SJSA1 (cell line): ENCODE measurements at regions not wholly inside any gene's neighbourhood (a gene's known extent, or its start where the extent isn't known, plus 50 kb on each side); places are given as distances from the start of the nearest gene placed in this dataset.
"Not testable (repeated sequence)": the region's sequence is repeated elsewhere in the genome, so short reads cannot be mapped to it uniquely, and the experiment has no call there.

Experiments
- DNase-seq, 2 experiments: peaks; one replicate each; pipeline ENCODE4 v3.0.0-alpha.2; 2015 to 2020; ENCODE audit warnings: low spot score in 2 of 2, low read depth in 1 of 2
- H3K27ac ChIP-seq: fragments of 250-450 bp; sonication (Bioruptor Pico); 2 replicates; pipeline ENCODE4 v1.5.1; 2020; ENCODE audit warnings: mild to moderate bottlenecking, moderate library complexity
- H3K27me3 ChIP-seq: fragments of 250-450 bp; sonication (Bioruptor Pico); replicated peaks from 2 replicates; pipeline ENCODE4 v1.5.1; 2020; ENCODE audit warnings: mild to moderate bottlenecking, moderate library complexity
- H3K36me3 ChIP-seq: fragments of 250-450 bp; sonication (Bioruptor Pico); 2 replicates; pipeline ENCODE4 v1.5.1; 2020; ENCODE audit warnings: mild to moderate bottlenecking
- H3K4me1 ChIP-seq: fragments of 250-450 bp; sonication (Bioruptor Pico); replicated peaks from 2 replicates; pipeline ENCODE4 v1.6.1; 2021; ENCODE audit warnings: mild to moderate bottlenecking
- H3K4me3 ChIP-seq: fragments of 250-450 bp; sonication (Bioruptor Pico); 2 replicates; pipeline ENCODE4 v1.5.1; 2020; ENCODE audit warnings: mild to moderate bottlenecking
- H3K9me3 ChIP-seq: fragments of 250-450 bp; sonication (Bioruptor Pico); replicated peaks from 2 replicates; pipeline ENCODE4 v1.5.1; 2020; ENCODE audit warnings: mild to moderate bottlenecking

- H3K27me3 ChIP-seq, H3K4me1 ChIP-seq, DNase-seq, H3K36me3 ChIP-seq, H3K9me3 ChIP-seq, H3K27ac ChIP-seq, H3K4me3 ChIP-seq: not testable (repeated sequence)
These were observed 78.9 kb upstream of the NBPF20 start for GRCh38 chr1:145504310-145504709.

GRCh38 chr1:145500251-145500650 is 74.8 kb upstream of the NBPF20 start:
- H3K4me3 ChIP-seq, H3K9me3 ChIP-seq, DNase-seq, H3K4me1 ChIP-seq, H3K27me3 ChIP-seq, H3K36me3 ChIP-seq, H3K27ac ChIP-seq: not testable (repeated sequence)

DNA sequence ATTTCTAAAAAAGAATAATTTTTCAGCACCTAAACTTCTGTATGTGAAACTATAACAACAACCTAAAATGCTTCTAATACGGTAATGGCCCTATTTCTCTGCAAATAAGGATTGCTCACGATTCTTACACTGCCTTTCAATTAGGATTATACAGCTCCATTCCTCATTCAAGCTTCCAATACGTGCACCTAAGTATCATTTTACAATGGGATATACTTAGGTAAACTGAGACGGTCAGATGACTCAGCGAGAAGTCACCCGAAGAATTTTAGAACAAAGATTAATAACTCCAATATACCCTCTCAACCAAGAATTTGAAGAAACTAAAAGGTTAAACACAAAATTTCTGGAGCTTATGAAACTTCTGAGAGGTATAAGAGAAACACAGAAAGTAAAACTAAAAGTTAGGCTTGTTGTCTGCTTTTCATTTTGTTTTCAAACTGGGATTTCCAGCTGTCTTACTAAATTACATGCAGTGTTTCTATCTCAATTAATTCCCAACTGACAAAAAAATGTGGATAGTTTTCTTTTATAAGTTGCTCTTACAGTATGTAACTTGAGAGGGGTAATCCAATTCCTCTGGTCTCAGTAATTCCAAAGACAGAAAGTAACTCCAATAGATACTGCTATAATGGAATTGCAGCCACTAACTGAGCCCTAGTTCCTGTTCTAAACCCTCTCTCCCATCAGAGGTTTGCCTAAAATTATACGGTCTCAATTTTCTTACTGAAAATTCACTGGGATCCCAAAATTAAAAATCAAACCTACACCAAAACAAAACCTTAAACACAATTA is 69.9 kb upstream of the NBPF20 start:
- H3K36me3 ChIP-seq, DNase-seq, H3K9me3 ChIP-seq, H3K27me3 ChIP-seq, H3K4me3 ChIP-seq, H3K4me1 ChIP-seq, H3K27ac ChIP-seq: not testable (repeated sequence)

DNA sequence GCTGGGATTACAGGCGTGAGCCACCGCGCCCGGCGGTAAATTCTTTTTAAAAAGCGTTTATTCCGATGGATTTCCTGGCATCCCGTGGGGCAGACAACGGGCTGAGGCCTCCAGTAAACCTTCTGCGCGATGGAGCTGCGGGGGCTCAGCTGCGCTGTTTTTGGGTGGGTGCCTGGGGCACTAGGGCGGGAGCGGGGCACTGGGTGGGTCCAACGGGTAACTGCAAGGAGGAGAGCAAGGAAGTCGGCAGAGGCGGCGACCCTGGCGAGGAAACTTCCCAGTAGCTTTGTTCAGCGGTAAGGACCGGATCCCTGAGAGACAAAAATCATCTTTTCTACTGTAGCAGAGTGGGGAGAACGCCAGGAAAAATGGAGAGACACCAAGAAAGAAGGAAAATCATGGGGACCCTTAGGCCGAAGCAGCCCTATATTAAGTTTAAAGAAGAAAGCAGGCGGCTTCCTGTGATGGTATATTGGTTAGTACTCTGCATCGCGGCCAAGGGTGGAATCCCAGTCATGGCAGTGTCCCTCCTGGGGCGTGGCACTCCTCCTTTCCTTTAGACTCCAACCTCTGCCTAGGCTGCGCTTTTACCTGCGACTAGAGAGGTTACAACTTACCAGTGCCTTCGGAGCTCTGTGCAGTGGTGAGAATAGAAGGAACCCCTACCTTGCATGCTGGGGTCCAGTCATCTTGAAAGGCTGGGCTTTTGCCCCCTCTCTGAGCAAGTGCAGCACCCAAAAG is 63.0 kb upstream of the NBPF20 start:
- not testable (repeated sequence) for H3K4me3 ChIP-seq, H3K36me3 ChIP-seq, H3K4me1 ChIP-seq, H3K27ac ChIP-seq, DNase-seq, H3K9me3 ChIP-seq, H3K27me3 ChIP-seq

GRCh38 chr1:145487156-145487555 is 61.8 kb upstream of the NBPF20 start:
- H3K4me3 ChIP-seq, H3K27me3 ChIP-seq, H3K27ac ChIP-seq, DNase-seq, H3K36me3 ChIP-seq, H3K9me3 ChIP-seq, H3K4me1 ChIP-seq: not testable (repeated sequence)

- not testable (repeated sequence) for H3K36me3 ChIP-seq, H3K27ac ChIP-seq, H3K27me3 ChIP-seq, H3K9me3 ChIP-seq, H3K4me3 ChIP-seq, DNase-seq, H3K4me1 ChIP-seq
These were observed 58.9 kb upstream of the NBPF20 start for GRCh38 chr1:145484257-145484656.

GRCh38 chr1:145482214-145482860 is 56.9 kb upstream of the NBPF20 start:
- DNase-seq, H3K4me1 ChIP-seq, H3K27ac ChIP-seq, H3K36me3 ChIP-seq, H3K27me3 ChIP-seq, H3K4me3 ChIP-seq, H3K9me3 ChIP-seq: not testable (repeated sequence)

- H3K27ac ChIP-seq, H3K4me3 ChIP-seq, H3K36me3 ChIP-seq, H3K9me3 ChIP-seq, DNase-seq, H3K27me3 ChIP-seq, H3K4me1 ChIP-seq: not testable (repeated sequence)
These were observed 50.6 kb upstream of the NBPF20 start for GRCh38 chr1:145475962-145476361.

DNA sequence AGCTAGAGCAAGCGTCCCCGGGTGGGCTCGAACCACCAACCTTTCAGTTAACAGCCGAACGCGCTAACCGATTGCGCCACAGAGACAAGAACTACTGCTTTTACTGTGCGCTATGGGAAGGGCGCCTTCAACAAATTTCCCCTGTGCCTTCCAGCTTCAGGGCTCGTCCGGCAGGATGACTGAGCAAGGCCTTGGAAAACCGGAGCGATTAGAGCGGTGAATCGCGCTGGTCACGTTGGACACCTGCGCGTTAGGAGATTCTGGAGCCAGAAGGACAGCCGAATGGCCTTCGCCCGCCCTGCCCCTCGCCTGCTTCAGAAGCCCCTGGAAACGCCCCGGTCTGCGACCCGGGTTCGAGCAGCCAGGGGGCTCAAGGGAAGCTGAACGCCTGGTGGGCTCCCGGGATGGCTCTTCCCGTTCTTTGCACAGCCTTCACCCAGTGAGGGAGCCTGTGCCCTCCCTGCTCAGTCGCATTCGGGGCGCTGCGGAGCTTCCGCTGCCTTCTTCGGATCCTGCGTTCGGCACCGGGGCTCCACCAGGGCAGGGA is 50.0 kb upstream of the NBPF20 start:
- not testable (repeated sequence) for H3K27ac ChIP-seq, H3K4me3 ChIP-seq, H3K9me3 ChIP-seq, H3K27me3 ChIP-seq, DNase-seq, H3K4me1 ChIP-seq, H3K36me3 ChIP-seq
